GM12878 (cell line): ENCODE measurements at regions not wholly inside any gene's neighbourhood (a gene's known extent, or its start where the extent isn't known, plus 50 kb on each side); places are given as distances from the start of the nearest gene placed in this dataset.

Source experiments
- ATAC-seq: fragments of 200-7000 bp; cut with Tn5 transposase; 3 replicates; pipeline ENCODE4 v1.9.1; 2020; ENCODE audit warnings: mild to moderate bottlenecking, moderate library complexity
- BruUV-seq: library from RNA; stranded (reverse); fragments of 400-500 nt; replicated peaks from 2 replicates; lab custom pipeline; 2021; lab: Mats Ljungman, UMichigan
- CTCF ChIA-PET: fragments of 300-600 bp; sonication (Branson Sonifier 250); formaldehyde crosslinking; extraction: SDS; loops from one replicate; lab custom pipeline; 2021; ENCODE audit warnings: inconsistent platforms; lab: Yijun Ruan, JAX
- POLR2A ChIA-PET: fragments of 350-600 bp; formaldehyde crosslinking; extraction: SDS; loops from one replicate; lab custom pipeline; 2021; ENCODE audit warnings: inconsistent platforms; lab: Charles Lee
- RAD21 ChIA-PET: fragments of 300-600 bp; sonication (Branson Sonifier 250); formaldehyde crosslinking; loops from one replicate; lab custom pipeline; 2023; ENCODE audit warnings: antibody characterized with exemption; ENCODE audit not compliant: unreplicated experiment; lab: Charles Lee
- SMC1A ChIA-PET: fragments of 300-600 bp; sonication (Branson Sonifier 250); formaldehyde crosslinking; loops from one replicate; lab custom pipeline; 2023; ENCODE audit not compliant: unreplicated experiment, uncharacterized antibody; lab: Charles Lee
- DNase-seq: peaks from one replicate; pipeline ENCODE4 v3.0.0-alpha.2; 2011; ENCODE audit warnings: low read depth, low spot score
- FAIRE-seq: peaks from 3 replicates; lab custom pipeline; 2011; peaks lifted over from hg19 to GRCh38; lab: Jason Lieb, UNC
- H2AFZ ChIP-seq: 2 replicates; pipeline ENCODE4 v1.6.0; 2011; ENCODE audit warnings: low read depth, low read length, control low read depth; ENCODE audit not compliant: control insufficient read depth
- H3K27ac ChIP-seq: 2 replicates; pipeline ENCODE4 v1.5.1; 2011; ENCODE audit warnings: control low read depth; ENCODE audit not compliant: control insufficient read depth, insufficient read depth
- H3K27me3 ChIP-seq, 2 experiments: replicated peaks in 1 of 2; 2 replicates each; pipeline versions ENCODE4 v1.6.0 to v1.6.1; 2011; ENCODE audit warnings: low read length in 1 of 2; ENCODE audit not compliant: control insufficient read depth in 2 of 2, insufficient read depth in 2 of 2
- H3K36me3 ChIP-seq, 2 experiments: 2 replicates each; pipeline ENCODE4 v1.5.1; 2011; ENCODE audit warnings: low read length in 1 of 2; ENCODE audit not compliant: control insufficient read depth in 2 of 2, insufficient read depth in 2 of 2
- H3K4me1 ChIP-seq: 2 replicates; pipeline ENCODE4 v1.6.1; 2011; ENCODE audit warnings: mild to moderate bottlenecking, low read length, moderate library complexity, mixed read lengths; ENCODE audit not compliant: control insufficient read depth, insufficient read depth
- H3K4me2 ChIP-seq: 2 replicates; pipeline ENCODE4 v1.6.0; 2011; ENCODE audit warnings: control low read depth; ENCODE audit not compliant: control insufficient read depth, insufficient read depth
- H3K4me3 ChIP-seq: fragments of 200-600 bp; sonication (generic); 2 replicates; pipeline ENCODE4 v1.5.1; 2016
- H3K79me2 ChIP-seq: 2 replicates; pipeline ENCODE4 v1.6.0; 2011; ENCODE audit warnings: low read length; ENCODE audit not compliant: control insufficient read depth, insufficient read depth
- H3K9ac ChIP-seq: 2 replicates; pipeline ENCODE4 v1.8.0; 2011; ENCODE audit warnings: low read length, control low read depth, mixed read lengths; ENCODE audit not compliant: control insufficient read depth, insufficient read depth
- H3K9me3 ChIP-seq: replicated peaks from 3 replicates; pipeline ENCODE4 v1.5.1; 2011; ENCODE audit warnings: mild to moderate bottlenecking, low read length; ENCODE audit not compliant: control insufficient read depth, insufficient read depth
- H4K20me1 ChIP-seq: 2 replicates; pipeline ENCODE4 v1.6.0; 2011; ENCODE audit not compliant: control insufficient read depth, insufficient read depth
- IKZF1 ChIP-seq: fragments of 450-650 bp; conservative IDR thresholded peaks from 2 replicates; pipeline ENCODE4 v1.6.1; 2017; ENCODE audit warnings: antibody characterized with exemption, mild to moderate bottlenecking
- NFYA ChIP-seq: IDR thresholded peaks from 2 replicates; pipeline ENCODE4 v1.6.1; 2011; ENCODE audit warnings: low read depth, mild to moderate bottlenecking, low read length, improper control_type of control experiment, borderline replicate concordance
- NR2C1 ChIP-seq: fragments of 450-650 bp; IDR thresholded peaks from 2 replicates; pipeline ENCODE4 v1.6.1; 2017; ENCODE audit warnings: antibody characterized with exemption, mild to moderate bottlenecking, moderate library complexity
- POLR2A ChIP-seq: IDR thresholded peaks from 2 replicates; pipeline ENCODE4 v1.6.1; 2011; ENCODE audit warnings: low read depth, mild to moderate bottlenecking, low read length
- WGBS: methylation state at CpG from one replicate; pipeline ENCODE4 v1.1.6; 2016; ENCODE audit warnings: low lambda C conversion rate; ENCODE audit not compliant: insufficient replicate concordance, insufficient coverage; ENCODE audit errors: missing lambda C conversion rate; 5-methylcytosine and 5-hydroxymethylcytosine counted together
- in situ Hi-C: fragments of 300-500 bp; cut with MboI; formaldehyde crosslinking; loops from 9 replicates; pipeline ENCODE4 v1.14.3; 2018; ENCODE audit warnings: mixed read lengths
- intact Hi-C: fragments of 100-400 bp; cut with micrococcal nuclease; formaldehyde crosslinking; loops from one replicate; pipeline ENCODE4 v1.14.2; 2022; ENCODE audit not compliant: unreplicated experiment
- TF ChIP-seq, protein P1 (sequence below): fragments of 450-650 bp; formaldehyde crosslinking; IDR thresholded peaks from 2 replicates; pipeline ENCODE4 v1.4.0; 2022; ENCODE audit warnings: mild to moderate bottlenecking, moderate library complexity
- TF ChIP-seq, protein P2 (sequence below): fragments of 450-650 bp; IDR thresholded peaks from 2 replicates; pipeline ENCODE4 v1.6.1; 2017; ENCODE audit warnings: mild to moderate bottlenecking, moderate library complexity
- TF ChIP-seq, protein P3 (sequence below): fragments of 450-650 bp; IDR thresholded peaks from 2 replicates; pipeline ENCODE4 v1.6.1; 2018; ENCODE audit warnings: mild to moderate bottlenecking, low read depth, moderate library complexity; ENCODE audit not compliant: partially characterized antibody
- TF ChIP-seq, protein P4 (sequence below): fragments of 450-650 bp; IDR thresholded peaks from 2 replicates; pipeline ENCODE4 v1.6.1; 2017; ENCODE audit warnings: borderline replicate concordance
- TF ChIP-seq, protein P5 (sequence below): IDR thresholded peaks from 2 replicates; pipeline ENCODE4 v1.6.1; 2012; ENCODE audit warnings: low read depth, low read length, improper control_type of control experiment

DNA sequence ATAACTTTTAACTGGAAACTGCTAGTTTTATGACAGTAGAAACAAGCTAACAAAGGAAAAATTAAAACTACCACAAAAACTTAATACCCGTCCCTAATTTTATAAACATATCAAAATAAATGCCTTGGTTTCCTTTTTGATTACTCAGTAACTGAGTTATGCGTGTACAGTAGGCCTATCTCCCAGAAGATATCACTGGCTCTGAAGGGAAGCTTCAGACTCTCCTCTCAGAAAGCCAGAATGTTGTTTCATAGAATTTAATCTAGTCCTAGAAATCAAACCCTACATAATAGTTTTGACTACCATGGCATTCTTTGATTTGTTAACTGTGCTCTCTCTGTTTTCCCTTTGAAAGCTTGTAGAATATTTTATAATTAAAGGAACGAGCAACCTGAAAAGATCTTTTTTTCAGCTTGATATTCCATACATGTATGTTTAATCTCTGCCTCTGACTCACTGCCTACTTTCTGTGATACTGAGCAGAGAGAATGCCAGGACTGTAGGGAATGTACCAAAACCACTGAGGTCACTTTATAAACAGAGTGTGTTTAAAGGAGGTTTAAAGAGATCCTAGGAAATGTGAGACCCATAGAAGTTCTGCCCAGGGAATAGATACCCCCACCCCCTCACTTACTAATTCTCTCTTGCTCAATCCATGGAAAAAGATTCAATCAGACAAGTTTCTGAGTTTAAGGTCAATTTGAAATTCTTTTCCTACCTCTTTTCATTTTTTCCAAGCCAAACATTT is 311.5 kb downstream of the HDGFL1 start:
- no peak overlapping the region for H3K9ac ChIP-seq
- H3K27me3 ChIP-seq: no peaks in the 10 kb centered on the region
- ChIA-PET RAD21 (interaction anchor here (1.0 kb wide), 1 partner anchor 11 kb away, joined by 3 read pairs; no protein-coding TSS in a partner anchor), POLR2A (no interaction called here), CTCF (interaction anchor here (1.4 kb wide), 1 partner anchor 26 kb away, joined by 3 read pairs; no protein-coding TSS in a partner anchor), SMC1A (no interaction called here)
- no peak overlapping the region for H3K4me2 ChIP-seq
- WGBS: 46% methylated on average over 3 of the region's 3 CpGs
- ATAC-seq (no peak), DNase-seq (no peak), FAIRE-seq (no peak)
- no peaks in the 10 kb centered on the region for H3K9me3 ChIP-seq
- H3K4me3 ChIP-seq: no peak overlapping the region
- BruUV-seq: no TSS peak
- intact Hi-C loops (loop anchor here (10.0 kb wide), 2 partner anchors 516 to 856 kb away; no protein-coding TSS in a partner anchor), in situ Hi-C loops (no loop called here)
- no peaks in the 10 kb centered on the region for H3K4me1 ChIP-seq
- H2AFZ ChIP-seq: no peak overlapping the region
- H3K79me2 ChIP-seq: no peaks in the 10 kb centered on the region
- H4K20me1 ChIP-seq: no peaks in the 10 kb centered on the region
- H3K27ac ChIP-seq: no peak overlapping the region
- H3K36me3 ChIP-seq: no peaks in the 10 kb centered on the region
- TF ChIP-seq, protein P1, sequence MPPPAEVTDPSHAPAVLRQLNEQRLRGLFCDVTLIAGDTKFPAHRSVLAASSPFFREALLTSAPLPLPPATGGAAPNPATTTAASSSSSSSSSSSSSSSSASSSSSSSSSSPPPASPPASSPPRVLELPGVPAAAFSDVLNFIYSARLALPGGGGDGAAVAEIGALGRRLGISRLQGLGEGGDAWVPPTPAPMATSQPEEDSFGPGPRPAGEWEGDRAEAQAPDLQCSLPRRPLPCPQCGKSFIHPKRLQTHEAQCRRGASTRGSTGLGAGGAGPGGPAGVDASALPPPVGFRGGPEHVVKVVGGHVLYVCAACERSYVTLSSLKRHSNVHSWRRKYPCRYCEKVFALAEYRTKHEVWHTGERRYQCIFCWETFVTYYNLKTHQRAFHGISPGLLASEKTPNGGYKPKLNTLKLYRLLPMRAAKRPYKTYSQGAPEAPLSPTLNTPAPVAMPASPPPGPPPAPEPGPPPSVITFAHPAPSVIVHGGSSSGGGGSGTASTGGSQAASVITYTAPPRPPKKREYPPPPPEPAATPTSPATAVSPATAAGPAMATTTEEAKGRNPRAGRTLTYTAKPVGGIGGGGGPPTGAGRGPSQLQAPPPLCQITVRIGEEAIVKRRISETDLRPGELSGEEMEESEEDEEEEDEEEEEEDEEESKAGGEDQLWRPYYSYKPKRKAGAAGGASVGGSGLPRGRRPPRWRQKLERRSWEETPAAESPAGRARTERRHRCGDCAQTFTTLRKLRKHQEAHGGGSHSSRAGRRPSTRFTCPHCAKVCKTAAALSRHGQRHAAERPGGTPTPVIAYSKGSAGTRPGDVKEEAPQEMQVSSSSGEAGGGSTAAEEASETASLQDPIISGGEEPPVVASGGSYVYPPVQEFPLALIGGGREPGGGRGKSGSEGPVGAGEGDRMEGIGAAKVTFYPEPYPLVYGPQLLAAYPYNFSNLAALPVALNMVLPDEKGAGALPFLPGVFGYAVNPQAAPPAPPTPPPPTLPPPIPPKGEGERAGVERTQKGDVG (CRISPR knock-in tag): no peak
- TF ChIP-seq, protein P2, sequence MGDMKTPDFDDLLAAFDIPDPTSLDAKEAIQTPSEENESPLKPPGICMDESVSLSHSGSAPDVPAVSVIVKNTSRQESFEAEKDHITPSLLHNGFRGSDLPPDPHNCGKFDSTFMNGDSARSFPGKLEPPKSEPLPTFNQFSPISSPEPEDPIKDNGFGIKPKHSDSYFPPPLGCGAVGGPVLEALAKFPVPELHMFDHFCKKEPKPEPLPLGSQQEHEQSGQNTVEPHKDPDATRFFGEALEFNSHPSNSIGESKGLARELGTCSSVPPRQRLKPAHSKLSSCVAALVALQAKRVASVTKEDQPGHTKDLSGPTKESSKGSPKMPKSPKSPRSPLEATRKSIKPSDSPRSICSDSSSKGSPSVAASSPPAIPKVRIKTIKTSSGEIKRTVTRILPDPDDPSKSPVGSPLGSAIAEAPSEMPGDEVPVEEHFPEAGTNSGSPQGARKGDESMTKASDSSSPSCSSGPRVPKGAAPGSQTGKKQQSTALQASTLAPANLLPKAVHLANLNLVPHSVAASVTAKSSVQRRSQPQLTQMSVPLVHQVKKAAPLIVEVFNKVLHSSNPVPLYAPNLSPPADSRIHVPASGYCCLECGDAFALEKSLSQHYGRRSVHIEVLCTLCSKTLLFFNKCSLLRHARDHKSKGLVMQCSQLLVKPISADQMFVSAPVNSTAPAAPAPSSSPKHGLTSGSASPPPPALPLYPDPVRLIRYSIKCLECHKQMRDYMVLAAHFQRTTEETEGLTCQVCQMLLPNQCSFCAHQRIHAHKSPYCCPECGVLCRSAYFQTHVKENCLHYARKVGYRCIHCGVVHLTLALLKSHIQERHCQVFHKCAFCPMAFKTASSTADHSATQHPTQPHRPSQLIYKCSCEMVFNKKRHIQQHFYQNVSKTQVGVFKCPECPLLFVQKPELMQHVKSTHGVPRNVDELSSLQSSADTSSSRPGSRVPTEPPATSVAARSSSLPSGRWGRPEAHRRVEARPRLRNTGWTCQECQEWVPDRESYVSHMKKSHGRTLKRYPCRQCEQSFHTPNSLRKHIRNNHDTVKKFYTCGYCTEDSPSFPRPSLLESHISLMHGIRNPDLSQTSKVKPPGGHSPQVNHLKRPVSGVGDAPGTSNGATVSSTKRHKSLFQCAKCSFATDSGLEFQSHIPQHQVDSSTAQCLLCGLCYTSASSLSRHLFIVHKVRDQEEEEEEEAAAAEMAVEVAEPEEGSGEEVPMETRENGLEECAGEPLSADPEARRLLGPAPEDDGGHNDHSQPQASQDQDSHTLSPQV: no peak
- TF ChIP-seq NFYA (no peak), NR2C1 (no peak), IKZF1 (no peak), POLR2A (no peak)
- TF ChIP-seq, protein P3, sequence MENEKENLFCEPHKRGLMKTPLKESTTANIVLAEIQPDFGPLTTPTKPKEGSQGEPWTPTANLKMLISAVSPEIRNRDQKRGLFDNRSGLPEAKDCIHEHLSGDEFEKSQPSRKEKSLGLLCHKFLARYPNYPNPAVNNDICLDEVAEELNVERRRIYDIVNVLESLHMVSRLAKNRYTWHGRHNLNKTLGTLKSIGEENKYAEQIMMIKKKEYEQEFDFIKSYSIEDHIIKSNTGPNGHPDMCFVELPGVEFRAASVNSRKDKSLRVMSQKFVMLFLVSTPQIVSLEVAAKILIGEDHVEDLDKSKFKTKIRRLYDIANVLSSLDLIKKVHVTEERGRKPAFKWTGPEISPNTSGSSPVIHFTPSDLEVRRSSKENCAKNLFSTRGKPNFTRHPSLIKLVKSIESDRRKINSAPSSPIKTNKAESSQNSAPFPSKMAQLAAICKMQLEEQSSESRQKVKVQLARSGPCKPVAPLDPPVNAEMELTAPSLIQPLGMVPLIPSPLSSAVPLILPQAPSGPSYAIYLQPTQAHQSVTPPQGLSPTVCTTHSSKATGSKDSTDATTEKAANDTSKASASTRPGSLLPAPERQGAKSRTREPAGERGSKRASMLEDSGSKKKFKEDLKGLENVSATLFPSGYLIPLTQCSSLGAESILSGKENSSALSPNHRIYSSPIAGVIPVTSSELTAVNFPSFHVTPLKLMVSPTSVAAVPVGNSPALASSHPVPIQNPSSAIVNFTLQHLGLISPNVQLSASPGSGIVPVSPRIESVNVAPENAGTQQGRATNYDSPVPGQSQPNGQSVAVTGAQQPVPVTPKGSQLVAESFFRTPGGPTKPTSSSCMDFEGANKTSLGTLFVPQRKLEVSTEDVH: no peak
- TF ChIP-seq, protein P4, sequence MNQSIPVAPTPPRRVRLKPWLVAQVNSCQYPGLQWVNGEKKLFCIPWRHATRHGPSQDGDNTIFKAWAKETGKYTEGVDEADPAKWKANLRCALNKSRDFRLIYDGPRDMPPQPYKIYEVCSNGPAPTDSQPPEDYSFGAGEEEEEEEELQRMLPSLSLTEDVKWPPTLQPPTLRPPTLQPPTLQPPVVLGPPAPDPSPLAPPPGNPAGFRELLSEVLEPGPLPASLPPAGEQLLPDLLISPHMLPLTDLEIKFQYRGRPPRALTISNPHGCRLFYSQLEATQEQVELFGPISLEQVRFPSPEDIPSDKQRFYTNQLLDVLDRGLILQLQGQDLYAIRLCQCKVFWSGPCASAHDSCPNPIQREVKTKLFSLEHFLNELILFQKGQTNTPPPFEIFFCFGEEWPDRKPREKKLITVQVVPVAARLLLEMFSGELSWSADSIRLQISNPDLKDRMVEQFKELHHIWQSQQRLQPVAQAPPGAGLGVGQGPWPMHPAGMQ: no peak
- TF ChIP-seq, protein P5, sequence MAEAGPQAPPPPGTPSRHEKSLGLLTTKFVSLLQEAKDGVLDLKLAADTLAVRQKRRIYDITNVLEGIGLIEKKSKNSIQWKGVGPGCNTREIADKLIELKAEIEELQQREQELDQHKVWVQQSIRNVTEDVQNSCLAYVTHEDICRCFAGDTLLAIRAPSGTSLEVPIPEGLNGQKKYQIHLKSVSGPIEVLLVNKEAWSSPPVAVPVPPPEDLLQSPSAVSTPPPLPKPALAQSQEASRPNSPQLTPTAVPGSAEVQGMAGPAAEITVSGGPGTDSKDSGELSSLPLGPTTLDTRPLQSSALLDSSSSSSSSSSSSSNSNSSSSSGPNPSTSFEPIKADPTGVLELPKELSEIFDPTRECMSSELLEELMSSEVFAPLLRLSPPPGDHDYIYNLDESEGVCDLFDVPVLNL: no peak
